Neuronal stem cell (in vitro differentiated cells): ENCODE measurements at regions not wholly inside any gene's neighbourhood (a gene's known extent, or its start where the extent isn't known, plus 50 kb on each side); places are given as distances from the start of the nearest gene placed in this dataset.
"Not testable (repeated sequence)": the region's sequence is repeated elsewhere in the genome, so short reads cannot be mapped to it uniquely, and the experiment has no call there.

Experiments used
- DNase-seq: peaks from one replicate; pipeline ENCODE4 v3.0.0-alpha.2; 2013; ENCODE audit warnings: low spot score
- H2AFZ ChIP-seq: one replicate; pipeline ENCODE4 v1.6.1; 2013; ENCODE audit warnings: mild to moderate bottlenecking, low read length, inconsistent platforms
- H2AK5ac ChIP-seq: 2 replicates; pipeline ENCODE4 v1.6.1; 2013; ENCODE audit warnings: low read depth, mild to moderate bottlenecking, inconsistent platforms, low read length, moderate library complexity, mixed read lengths
- H2BK120ac ChIP-seq: 2 replicates; pipeline ENCODE4 v1.6.1; 2013; ENCODE audit warnings: low read depth, mild to moderate bottlenecking, inconsistent platforms, low read length, moderate library complexity, mixed read lengths
- H2BK12ac ChIP-seq: one replicate; pipeline ENCODE4 v1.6.1; 2013; ENCODE audit warnings: low read length, inconsistent platforms
- H2BK15ac ChIP-seq: 2 replicates; pipeline ENCODE4 v1.6.1; 2013; ENCODE audit warnings: mild to moderate bottlenecking, low read length, inconsistent platforms, mixed read lengths
- H2BK5ac ChIP-seq: one replicate; pipeline ENCODE4 v1.6.1; 2013; ENCODE audit warnings: inconsistent platforms, mild to moderate bottlenecking, low read length, moderate library complexity
- H3K14ac ChIP-seq: one replicate; pipeline ENCODE4 v1.6.1; 2013; ENCODE audit warnings: low read length, inconsistent platforms
- H3K18ac ChIP-seq: 2 replicates; pipeline ENCODE4 v1.6.1; 2013; ENCODE audit warnings: low read length, inconsistent platforms
- H3K23ac ChIP-seq: 2 replicates; pipeline ENCODE4 v1.6.1; 2013; ENCODE audit warnings: low read depth, mild to moderate bottlenecking, mixed read lengths, low read length, inconsistent platforms; ENCODE audit not compliant: poor library complexity
- H3K27ac ChIP-seq: replicated peaks from 3 replicates; pipeline ENCODE4 v1.5.1; 2013; ENCODE audit warnings: low read length, inconsistent platforms
- H3K27me3 ChIP-seq, 3 experiments: 2 replicates each; pipeline ENCODE4 v1.6.1; 2013; ENCODE audit warnings: low read length in 3 of 3, mild to moderate bottlenecking in 2 of 3, inconsistent platforms in 1 of 3, low read depth in 1 of 3, mixed read lengths in 1 of 3, moderate library complexity in 1 of 3; ENCODE audit not compliant: control insufficient read depth in 3 of 3, insufficient read depth in 3 of 3
- H3K36me3 ChIP-seq, 2 donors: replicated peaks in 1 of 2; 2 replicates each; pipeline ENCODE4 v1.6.1; 2013; ENCODE audit warnings: low read length in 2 of 2; ENCODE audit not compliant: control insufficient read depth in 2 of 2, insufficient read depth in 2 of 2
- H3K4ac ChIP-seq: 2 replicates; pipeline ENCODE4 v1.6.1; 2013; ENCODE audit warnings: inconsistent platforms, mild to moderate bottlenecking, low read length, moderate library complexity
- H3K4me1 ChIP-seq, 2 donors: 1 replicate in 1 of 2; 2 replicates in 1 of 2; pipeline ENCODE4 v1.6.1; 2013; ENCODE audit warnings: low read length in 2 of 2, low read depth in 1 of 2; ENCODE audit not compliant: control insufficient read depth in 2 of 2, insufficient read depth in 1 of 2
- H3K4me2 ChIP-seq: one replicate; pipeline ENCODE4 v1.6.1; 2013; ENCODE audit warnings: mild to moderate bottlenecking, low read length, inconsistent platforms; ENCODE audit not compliant: insufficient read depth, poor library complexity, severe bottlenecking
- H3K4me3 ChIP-seq, 2 donors: 2 replicates each; pipeline ENCODE4 v1.5.1; 2013; ENCODE audit warnings: low read length in 2 of 2, mild to moderate bottlenecking in 2 of 2, inconsistent platforms in 1 of 2, moderate library complexity in 1 of 2
- H3K79me1 ChIP-seq: one replicate; pipeline ENCODE4 v1.6.1; 2013; ENCODE audit warnings: low read depth, mild to moderate bottlenecking, inconsistent platforms, low read length, moderate library complexity
- H3K9ac ChIP-seq: one replicate; pipeline ENCODE4 v1.6.1; 2013; ENCODE audit warnings: mild to moderate bottlenecking, low read depth, low read length, inconsistent platforms; ENCODE audit not compliant: poor library complexity
- H3K9me3 ChIP-seq, 2 donors: replicated peaks in 1 of 2; 2 replicates each; pipeline versions ENCODE3 to v1.6.1; 2013; ENCODE audit warnings: low read length in 2 of 2, mild to moderate bottlenecking in 2 of 2, inconsistent platforms in 1 of 2, low read depth in 1 of 2, mixed read lengths in 1 of 2, moderate library complexity in 1 of 2; ENCODE audit not compliant: control insufficient read depth in 2 of 2, insufficient read depth in 1 of 2
- H4K8ac ChIP-seq: one replicate; pipeline ENCODE4 v1.6.1; 2013; ENCODE audit warnings: low read depth, mild to moderate bottlenecking, inconsistent platforms, low read length, moderate library complexity
- H4K91ac ChIP-seq: one replicate; pipeline ENCODE4 v1.6.1; 2013; ENCODE audit warnings: low read length, low read depth, mild to moderate bottlenecking, inconsistent platforms; ENCODE audit not compliant: poor library complexity
- WGBS, 2 donors: extraction: QIAGEN DNeasy Blood & Tissue Kit; methylation state at CpG; one replicate each; pipeline ENCODE4 v1.1.7; 2013; ENCODE audit warnings: missing lambda C conversion rate in 2 of 2, mixed read lengths in 1 of 2; ENCODE audit not compliant: insufficient read length in 2 of 2, insufficient replicate concordance in 1 of 2; ENCODE audit errors: extremely low coverage in 2 of 2; 5-methylcytosine and 5-hydroxymethylcytosine counted together

GRCh38 chr2:176913955-176914354, 298.6 kb upstream of the HNRNPA3 start:
- no peak overlapping the region for H2AFZ ChIP-seq
- no peak overlapping the region for H2BK12ac ChIP-seq
- no peak overlapping the region for H3K4ac ChIP-seq
- DNase-seq, result no peak
- no peak overlapping the region for H2AK5ac ChIP-seq
- H3K9me3 ChIP-seq, result no peaks in the 10 kb centered on the region
- H2BK120ac ChIP-seq, result no peak overlapping the region
- no peak overlapping the region for H2BK5ac ChIP-seq
- no peak overlapping the region for H3K23ac ChIP-seq
- H3K27me3 ChIP-seq, result no peaks in the 10 kb centered on the region
- no peaks in the 10 kb centered on the region for H3K79me1 ChIP-seq
- no peak overlapping the region for H3K14ac ChIP-seq
- no peak overlapping the region for H3K4me2 ChIP-seq
- H3K9ac ChIP-seq, result no peak overlapping the region
- H4K91ac ChIP-seq, result no peak overlapping the region
- H3K27ac ChIP-seq, result no peak overlapping the region
- H3K4me3 ChIP-seq, result no peak overlapping the region
- no peak overlapping the region for H2BK15ac ChIP-seq
- no peaks in the 10 kb centered on the region for H3K4me1 ChIP-seq
- H4K8ac ChIP-seq, result no peak overlapping the region
- H3K18ac ChIP-seq, result no peak overlapping the region
- H3K36me3 ChIP-seq, result no peaks in the 10 kb centered on the region
- no CpG with 5 or more reads among the region's 1 CpG for WGBS, 2 donors

GRCh38 chr2:176914371-176914770, 298.2 kb upstream of the HNRNPA3 start:
- Histone ChIP-seq H3K18ac (no peak overlapping the region), H3K9ac (no peak overlapping the region), H4K91ac (no peak overlapping the region), H3K14ac (no peak overlapping the region), H3K36me3 (no peaks in the 10 kb centered on the region), H2AK5ac (no peak overlapping the region), H3K4me3 (no peak overlapping the region), H3K4me2 (no peak overlapping the region), H3K9me3 (no peaks in the 10 kb centered on the region), H2BK120ac (no peak overlapping the region), H2BK5ac (no peak overlapping the region), H3K4me1 (no peaks in the 10 kb centered on the region), H2BK15ac (no peak overlapping the region), H3K27ac (no peak overlapping the region), H4K8ac (no peak overlapping the region), H2AFZ (no peak overlapping the region), H3K23ac (no peak overlapping the region), H3K79me1 (no peaks in the 10 kb centered on the region), H3K27me3 (no peaks in the 10 kb centered on the region), H2BK12ac (no peak overlapping the region), H3K4ac (no peak overlapping the region)
- DNase-seq, result no peak
- WGBS, 2 donors, result no CpG with 5 or more reads among the region's 3 CpGs

DNA sequence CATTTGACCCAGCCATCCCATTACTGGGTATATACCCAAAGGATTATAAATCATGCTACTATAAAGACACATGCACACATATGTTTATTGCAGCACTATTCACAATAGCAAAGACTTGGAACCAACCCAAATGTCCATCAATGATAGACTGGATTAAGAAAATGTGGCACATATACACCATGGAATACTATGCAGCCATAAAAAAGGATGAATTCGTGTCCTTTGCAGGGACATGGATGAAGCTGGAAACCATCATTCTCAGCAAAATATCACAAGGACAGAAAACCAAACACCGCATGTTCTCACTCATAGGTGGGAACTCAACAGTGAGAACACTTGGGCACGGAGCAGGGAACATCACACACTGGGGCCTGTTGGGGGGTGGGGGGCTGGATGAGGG, 290.0 kb upstream of the HNRNPA3 start:
- H4K91ac ChIP-seq, H3K27me3 ChIP-seq, H2BK5ac ChIP-seq, H2AFZ ChIP-seq, H3K9ac ChIP-seq, H3K9me3 ChIP-seq, H3K4ac ChIP-seq, DNase-seq, H3K23ac ChIP-seq, H3K4me3 ChIP-seq, H3K18ac ChIP-seq, H2BK15ac ChIP-seq, H3K79me1 ChIP-seq, H3K36me3 ChIP-seq, H3K14ac ChIP-seq, H2AK5ac ChIP-seq, H3K4me1 ChIP-seq, H4K8ac ChIP-seq, H2BK120ac ChIP-seq, H2BK12ac ChIP-seq, H3K4me2 ChIP-seq, H3K27ac ChIP-seq: not testable (repeated sequence)
- no CpG with 5 or more reads among the region's 3 CpGs for WGBS, 2 donors

DNA sequence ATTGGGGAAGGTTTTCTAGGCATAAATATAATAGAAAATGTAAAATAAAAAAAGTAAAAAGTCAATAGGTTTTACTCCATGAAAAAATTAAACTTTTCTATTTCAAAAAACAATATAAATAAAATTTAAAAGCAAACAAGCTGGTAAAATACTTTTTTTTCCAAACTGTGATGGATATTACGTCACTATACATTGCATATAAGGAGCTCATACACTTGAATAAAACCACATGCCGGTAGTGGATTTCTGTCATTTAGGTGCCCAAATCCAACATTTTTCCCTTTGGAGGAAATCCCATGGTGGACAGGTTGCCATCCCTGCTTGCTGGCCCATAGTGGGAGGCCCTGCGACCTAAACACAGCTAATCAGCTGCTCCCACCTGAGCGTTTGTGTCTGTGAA, 289.4 kb upstream of the HNRNPA3 start:
- no peaks in the 10 kb centered on the region for H3K36me3 ChIP-seq
- no peak overlapping the region for H2BK5ac ChIP-seq
- H2BK15ac ChIP-seq, result no peak overlapping the region
- DNase-seq, result no peak
- H4K91ac ChIP-seq, result no peak overlapping the region
- H3K27me3 ChIP-seq, result no peaks in the 10 kb centered on the region
- no peak overlapping the region for H3K18ac ChIP-seq
- no peak overlapping the region for H2AFZ ChIP-seq
- no peak overlapping the region for H2BK120ac ChIP-seq
- WGBS, 2 donors, result no CpG with 5 or more reads among the region's 4 CpGs
- H3K27ac ChIP-seq, result no peak overlapping the region
- no peak overlapping the region for H3K4ac ChIP-seq
- no peak overlapping the region for H2BK12ac ChIP-seq
- H3K14ac ChIP-seq, result no peak overlapping the region
- H4K8ac ChIP-seq, result no peak overlapping the region
- no peaks in the 10 kb centered on the region for H3K9me3 ChIP-seq
- H3K23ac ChIP-seq, result no peak overlapping the region
- no peak overlapping the region for H2AK5ac ChIP-seq
- no peaks in the 10 kb centered on the region for H3K4me1 ChIP-seq
- no peaks in the 10 kb centered on the region for H3K79me1 ChIP-seq
- H3K9ac ChIP-seq, result no peak overlapping the region
- no peak overlapping the region for H3K4me3 ChIP-seq
- no peak overlapping the region for H3K4me2 ChIP-seq
